Pulmonary artery endothelial cell (primary cell): ENCODE measurements at regions not wholly inside any gene's neighbourhood (a gene's known extent, or its start where the extent isn't known, plus 50 kb on each side); places are given as distances from the start of the nearest gene placed in this dataset.
"Not testable (repeated sequence)": the region's sequence is repeated elsewhere in the genome, so short reads cannot be mapped to it uniquely, and the experiment has no call there.

Source experiments
- DNase-seq: peaks from one replicate; pipeline ENCODE4 v3.0.0-alpha.2; 2011; ENCODE audit warnings: low read depth, low spot score

GRCh38 chr1:214143006-214143992 is 137.7 kb upstream of the SMYD2 start:
- no peak for DNase-seq

GRCh38 chr1:214144521-214144920 is 136.4 kb upstream of the SMYD2 start:
- not testable (repeated sequence) for DNase-seq

GRCh38 chr1:214146523-214146922 is 134.4 kb upstream of the SMYD2 start:
- no peak for DNase-seq

GRCh38 chr1:214154596-214155292 is 126.2 kb upstream of the SMYD2 start:
- no peak for DNase-seq

- no peak for DNase-seq
These were observed 124.9 kb upstream of the SMYD2 start for GRCh38 chr1:214155987-214156625.

GRCh38 chr1:214164173-214164572 is 116.8 kb upstream of the SMYD2 start:
- DNase-seq = no peak

GRCh38 chr1:214165850-214166374 is 115.0 kb upstream of the SMYD2 start:
- DNase-seq = no peak

GRCh38 chr1:214174508-214175199 is 106.3 kb upstream of the SMYD2 start:
- DNase-seq = no peak

GRCh38 chr1:214178102-214178501 is 102.9 kb upstream of the SMYD2 start:
- no peak for DNase-seq

- no peak for DNase-seq
These were observed 96.0 kb upstream of the SMYD2 start for GRCh38 chr1:214184992-214185391.

- DNase-seq = no peak
These were observed 94.7 kb upstream of the SMYD2 start for GRCh38 chr1:214186103-214186824.

- no peak for DNase-seq
These were observed 93.6 kb upstream of the SMYD2 start for GRCh38 chr1:214187121-214187900.

- DNase-seq = no peak
These were observed 93.0 kb upstream of the SMYD2 start for GRCh38 chr1:214187933-214188332.

GRCh38 chr1:214188835-214189234 is 92.1 kb upstream of the SMYD2 start:
- no peak for DNase-seq

- no peak for DNase-seq
These were observed 87.9 kb upstream of the SMYD2 start for GRCh38 chr1:214192825-214193643.

GRCh38 chr1:214193691-214194090 is 87.3 kb upstream of the SMYD2 start:
- no peak for DNase-seq

- no peak for DNase-seq
These were observed 82.4 kb upstream of the SMYD2 start for GRCh38 chr1:214198571-214198970.

- DNase-seq = no peak
These were observed 81.4 kb upstream of the SMYD2 start for GRCh38 chr1:214199585-214199984.

- DNase-seq = no peak
These were observed 78.0 kb upstream of the SMYD2 start for GRCh38 chr1:214202992-214203391.
